Liver (tissue), 8 donors: ENCODE measurements at regions not wholly inside any gene's neighbourhood (a gene's known extent, or its start where the extent isn't known, plus 50 kb on each side); places are given as distances from the start of the nearest gene placed in this dataset.

Experiments
- DNase-seq: peaks from one replicate; pipeline ENCODE4 v3.0.0-alpha.2; 2017; ENCODE audit warnings: low spot score
- H3K27ac ChIP-seq, 2 donors: one replicate each; pipeline ENCODE4 v1.7.0; 2013; ENCODE audit warnings: inconsistent platforms in 2 of 2, low read length in 2 of 2, control low read depth in 1 of 2, low read depth in 1 of 2, mild to moderate bottlenecking in 1 of 2
- H3K27me3 ChIP-seq, 4 donors: one replicate each; pipeline versions ENCODE4 v1.6.1 to v1.7.0; 2013; ENCODE audit warnings: low read length in 3 of 4, inconsistent platforms in 1 of 4, mild to moderate bottlenecking in 1 of 4, moderate library complexity in 1 of 4; ENCODE audit not compliant: control insufficient read depth in 4 of 4, insufficient read depth in 4 of 4
- H3K36me3 ChIP-seq, 4 donors: one replicate each; pipeline versions ENCODE4 v1.6.1 to v1.7.0; 2013; ENCODE audit warnings: low read length in 3 of 4, mild to moderate bottlenecking in 3 of 4, low read depth in 1 of 4, moderate library complexity in 1 of 4; ENCODE audit not compliant: control insufficient read depth in 4 of 4, insufficient read depth in 3 of 4
- H3K4me1 ChIP-seq, 4 donors: one replicate each; pipeline versions ENCODE4 v1.6.1 to v1.7.0; 2013; ENCODE audit warnings: low read length in 3 of 4, mild to moderate bottlenecking in 3 of 4, moderate library complexity in 1 of 4; ENCODE audit not compliant: control insufficient read depth in 4 of 4, insufficient read depth in 4 of 4
- H3K4me3 ChIP-seq, 3 donors: one replicate each; pipeline versions ENCODE4 v1.6.1 to v1.7.0; 2013; ENCODE audit warnings: low read length in 3 of 3, control low read depth in 1 of 3, low read depth in 1 of 3, mild to moderate bottlenecking in 1 of 3
- H3K9ac ChIP-seq, 2 donors: one replicate each; pipeline ENCODE4 v1.7.0; 2013; ENCODE audit warnings: low read length in 2 of 2, mild to moderate bottlenecking in 2 of 2, moderate library complexity in 2 of 2, control low read depth in 1 of 2, low read depth in 1 of 2
- H3K9me3 ChIP-seq, 4 donors: one replicate each; pipeline versions ENCODE4 v1.6.1 to v1.7.0; 2013; ENCODE audit warnings: low read length in 3 of 4; ENCODE audit not compliant: control insufficient read depth in 4 of 4
- EGR1 ChIP-seq, 2 donors: IDR thresholded peaks; 2 replicates each; pipeline ENCODE4 v1.6.1; 2016 to 2018; ENCODE audit warnings: antibody characterized with exemption in 2 of 2, low read depth in 2 of 2
- FOXA1 ChIP-seq: IDR thresholded peaks from 2 replicates; pipeline ENCODE4 v1.6.1; 2016; ENCODE audit warnings: antibody characterized with exemption
- FOXA2 ChIP-seq: IDR thresholded peaks from 2 replicates; pipeline ENCODE4 v1.6.1; 2016; ENCODE audit warnings: antibody characterized with exemption
- GABPA ChIP-seq, 2 donors: IDR thresholded peaks in 1 of 2; conservative IDR thresholded peaks in 1 of 2; 2 replicates each; pipeline ENCODE4 v1.6.1; 2016; ENCODE audit warnings: antibody characterized with exemption in 2 of 2, mild to moderate bottlenecking in 1 of 2, moderate library complexity in 1 of 2
- HNF4A ChIP-seq, 2 donors: conservative IDR thresholded peaks; 2 replicates each; pipeline ENCODE4 v1.6.1; 2016; ENCODE audit warnings: antibody characterized with exemption in 2 of 2, mild to moderate bottlenecking in 2 of 2
- HNF4G ChIP-seq: IDR thresholded peaks from 2 replicates; pipeline ENCODE4 v1.6.1; 2016; ENCODE audit warnings: antibody characterized with exemption
- JUND ChIP-seq, 2 donors: IDR thresholded peaks; 2 replicates each; pipeline ENCODE4 v1.6.1; 2016; ENCODE audit warnings: antibody characterized with exemption in 2 of 2
- NR2F2 ChIP-seq: IDR thresholded peaks from 2 replicates; pipeline ENCODE4 v1.6.1; 2016; ENCODE audit warnings: antibody characterized with exemption
- RAD21 ChIP-seq, 2 donors: IDR thresholded peaks; 2 replicates each; pipeline ENCODE4 v1.6.1; 2016; ENCODE audit warnings: antibody characterized with exemption in 2 of 2, mild to moderate bottlenecking in 2 of 2
- RXRA ChIP-seq, 2 donors: IDR thresholded peaks; 2 replicates each; pipeline ENCODE4 v1.6.1; 2017 to 2018; ENCODE audit warnings: antibody characterized with exemption in 2 of 2, mild to moderate bottlenecking in 1 of 2
- SP1 ChIP-seq: IDR thresholded peaks from 2 replicates; pipeline ENCODE4 v1.6.1; 2018; ENCODE audit warnings: antibody characterized with exemption, mild to moderate bottlenecking
- TAF1 ChIP-seq: conservative IDR thresholded peaks from 2 replicates; pipeline ENCODE4 v1.6.1; 2016; ENCODE audit warnings: antibody characterized with exemption, mild to moderate bottlenecking
- YY1 ChIP-seq: IDR thresholded peaks from 2 replicates; pipeline ENCODE4 v1.6.1; 2016; ENCODE audit warnings: antibody characterized with exemption, mild to moderate bottlenecking
- WGBS: extraction: QIAGEN DNeasy Blood & Tissue Kit; methylation state at CpG from one replicate; pipeline ENCODE4 v1.1.7; 2013; 5-methylcytosine and 5-hydroxymethylcytosine counted together
- TF ChIP-seq, protein P1 (sequence below): IDR thresholded peaks from 2 replicates; pipeline ENCODE4 v1.6.1; 2016; ENCODE audit warnings: antibody characterized with exemption
- TF ChIP-seq, protein P2 (sequence below): IDR thresholded peaks from 2 replicates; pipeline ENCODE4 v1.6.1; 2016; ENCODE audit warnings: antibody characterized with exemption
- TF ChIP-seq, protein P3 (sequence below): IDR thresholded peaks from 2 replicates; pipeline ENCODE4 v1.6.1; 2016; ENCODE audit warnings: antibody characterized with exemption
- TF ChIP-seq, protein P4 (sequence below): fragments of 150-350 bp; IDR thresholded peaks from 2 replicates; pipeline ENCODE4 v1.5.1; 2017; ENCODE audit warnings: improper control_type of control experiment, low read depth, low read length; ENCODE audit not compliant: missing input control
- donor health status: healthy.
- donor health status: healthy.
- donor health status: healthy.
- donor health status: healthy.
- donor health status: healthy.

DNA sequence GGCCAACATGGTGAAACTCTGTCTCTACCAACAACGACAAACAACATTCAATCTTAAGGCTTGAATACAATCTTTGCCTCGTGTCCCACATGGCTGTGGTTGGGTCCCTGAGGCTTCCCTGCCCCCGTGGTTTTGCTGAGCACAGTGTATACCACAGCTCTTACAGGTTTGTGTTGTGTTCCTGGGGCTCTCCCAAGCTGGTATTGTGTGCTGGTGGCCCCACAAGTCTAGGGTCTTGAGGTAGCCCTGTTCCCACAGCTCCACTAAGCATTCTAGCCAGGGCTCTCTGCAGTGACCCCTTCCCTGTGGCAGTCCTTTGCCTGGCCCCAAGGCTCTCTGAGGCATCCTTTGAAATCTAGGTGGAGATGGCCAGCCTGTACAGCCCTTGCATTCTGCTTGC, 68.0 kb upstream of the CCNY start:
- TF ChIP-seq RXRA (IDR thresholded peaks at IDR 0.05) (no peak), SP1 (no peak), RAD21 (IDR thresholded peaks at IDR 0.05) (no peak), YY1 (no peak), NR2F2 (no peak), EGR1 (IDR thresholded peaks at IDR 0.05; ENCODE audit: low read depth in 2 of 2) (no peak), GABPA (IDR thresholded peaks at IDR 0.05 in 1 of 2, conservative IDR thresholded peaks at IDR 0.05 in 1 of 2) (no peak), FOXA1 (no peak), HNF4G (no peak), TAF1 (no peak), FOXA2 (no peak), JUND (IDR thresholded peaks at IDR 0.05) (no peak)
- TF ChIP-seq, protein P1, sequence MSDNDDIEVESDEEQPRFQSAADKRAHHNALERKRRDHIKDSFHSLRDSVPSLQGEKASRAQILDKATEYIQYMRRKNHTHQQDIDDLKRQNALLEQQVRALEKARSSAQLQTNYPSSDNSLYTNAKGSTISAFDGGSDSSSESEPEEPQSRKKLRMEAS: no peak
- TF ChIP-seq, protein P2, sequence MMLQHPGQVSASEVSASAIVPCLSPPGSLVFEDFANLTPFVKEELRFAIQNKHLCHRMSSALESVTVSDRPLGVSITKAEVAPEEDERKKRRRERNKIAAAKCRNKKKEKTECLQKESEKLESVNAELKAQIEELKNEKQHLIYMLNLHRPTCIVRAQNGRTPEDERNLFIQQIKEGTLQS: no peak
- TF ChIP-seq, protein P3, sequence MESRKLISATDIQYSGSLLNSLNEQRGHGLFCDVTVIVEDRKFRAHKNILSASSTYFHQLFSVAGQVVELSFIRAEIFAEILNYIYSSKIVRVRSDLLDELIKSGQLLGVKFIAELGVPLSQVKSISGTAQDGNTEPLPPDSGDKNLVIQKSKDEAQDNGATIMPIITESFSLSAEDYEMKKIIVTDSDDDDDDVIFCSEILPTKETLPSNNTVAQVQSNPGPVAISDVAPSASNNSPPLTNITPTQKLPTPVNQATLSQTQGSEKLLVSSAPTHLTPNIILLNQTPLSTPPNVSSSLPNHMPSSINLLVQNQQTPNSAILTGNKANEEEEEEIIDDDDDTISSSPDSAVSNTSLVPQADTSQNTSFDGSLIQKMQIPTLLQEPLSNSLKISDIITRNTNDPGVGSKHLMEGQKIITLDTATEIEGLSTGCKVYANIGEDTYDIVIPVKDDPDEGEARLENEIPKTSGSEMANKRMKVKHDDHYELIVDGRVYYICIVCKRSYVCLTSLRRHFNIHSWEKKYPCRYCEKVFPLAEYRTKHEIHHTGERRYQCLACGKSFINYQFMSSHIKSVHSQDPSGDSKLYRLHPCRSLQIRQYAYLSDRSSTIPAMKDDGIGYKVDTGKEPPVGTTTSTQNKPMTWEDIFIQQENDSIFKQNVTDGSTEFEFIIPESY: no peak
- TF ChIP-seq, protein P4, sequence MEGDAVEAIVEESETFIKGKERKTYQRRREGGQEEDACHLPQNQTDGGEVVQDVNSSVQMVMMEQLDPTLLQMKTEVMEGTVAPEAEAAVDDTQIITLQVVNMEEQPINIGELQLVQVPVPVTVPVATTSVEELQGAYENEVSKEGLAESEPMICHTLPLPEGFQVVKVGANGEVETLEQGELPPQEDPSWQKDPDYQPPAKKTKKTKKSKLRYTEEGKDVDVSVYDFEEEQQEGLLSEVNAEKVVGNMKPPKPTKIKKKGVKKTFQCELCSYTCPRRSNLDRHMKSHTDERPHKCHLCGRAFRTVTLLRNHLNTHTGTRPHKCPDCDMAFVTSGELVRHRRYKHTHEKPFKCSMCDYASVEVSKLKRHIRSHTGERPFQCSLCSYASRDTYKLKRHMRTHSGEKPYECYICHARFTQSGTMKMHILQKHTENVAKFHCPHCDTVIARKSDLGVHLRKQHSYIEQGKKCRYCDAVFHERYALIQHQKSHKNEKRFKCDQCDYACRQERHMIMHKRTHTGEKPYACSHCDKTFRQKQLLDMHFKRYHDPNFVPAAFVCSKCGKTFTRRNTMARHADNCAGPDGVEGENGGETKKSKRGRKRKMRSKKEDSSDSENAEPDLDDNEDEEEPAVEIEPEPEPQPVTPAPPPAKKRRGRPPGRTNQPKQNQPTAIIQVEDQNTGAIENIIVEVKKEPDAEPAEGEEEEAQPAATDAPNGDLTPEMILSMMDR: no peak
- H3K27ac ChIP-seq: peak overlapping the region in 1 of 2 donors; percentile 60
- H3K9me3 ChIP-seq: no peaks in the 10 kb centered on the region
- H3K9ac ChIP-seq: no peak overlapping the region
- H3K4me3 ChIP-seq: no peak overlapping the region
- no peaks in the 10 kb centered on the region for H3K36me3 ChIP-seq
- H3K4me1 ChIP-seq: peaks cover 11 to 26% (median 22%) of the 10 kb centered on the region in 4 donors
- 62% methylated on average over 3 of the region's 3 CpGs for WGBS
- no peaks in the 10 kb centered on the region for H3K27me3 ChIP-seq
- DNase-seq: no peak

GRCh38 chr10:35268791-35269257, 67.5 kb upstream of the CCNY start:
- H3K4me3 ChIP-seq: no peak overlapping the region
- peaks cover 11 to 26% (median 22%) of the 10 kb centered on the region in 4 donors for H3K4me1 ChIP-seq
- no peaks in the 10 kb centered on the region for H3K36me3 ChIP-seq
- 86% methylated on average over 4 of the region's 4 CpGs for WGBS
- H3K9me3 ChIP-seq: no peaks in the 10 kb centered on the region
- H3K9ac ChIP-seq: no peak overlapping the region
- no peaks in the 10 kb centered on the region for H3K27me3 ChIP-seq
- H3K27ac ChIP-seq: no peak overlapping the region
- DNase-seq: no peak
- TF ChIP-seq HNF4G (no peak), GABPA (IDR thresholded peaks at IDR 0.05 in 1 of 2, conservative IDR thresholded peaks at IDR 0.05 in 1 of 2) (no peak), HNF4A (conservative IDR thresholded peaks at IDR 0.05) (no peak), FOXA2 (no peak), JUND (IDR thresholded peaks at IDR 0.05) (no peak), SP1 (no peak), RAD21 (IDR thresholded peaks at IDR 0.05) (no peak)
